GM21367 (cell line): ENCODE measurements at regions not wholly inside any gene's neighbourhood (a gene's known extent, or its start where the extent isn't known, plus 50 kb on each side); places are given as distances from the start of the nearest gene placed in this dataset.
A peak's percentile ranks its signal among the peaks of the same experiment; 100 is the strongest.

Experiments used
- ATAC-seq: cut with Tn5 transposase; IDR thresholded peaks from one replicate; pipeline ENCODE4 v1.9.1; 2021; ENCODE audit not compliant: unreplicated experiment

- ATAC-seq, result no peak
These were observed 148.8 kb upstream of the HS6ST1 start for GRCh38 chr2:128467321-128467969.

DNA sequence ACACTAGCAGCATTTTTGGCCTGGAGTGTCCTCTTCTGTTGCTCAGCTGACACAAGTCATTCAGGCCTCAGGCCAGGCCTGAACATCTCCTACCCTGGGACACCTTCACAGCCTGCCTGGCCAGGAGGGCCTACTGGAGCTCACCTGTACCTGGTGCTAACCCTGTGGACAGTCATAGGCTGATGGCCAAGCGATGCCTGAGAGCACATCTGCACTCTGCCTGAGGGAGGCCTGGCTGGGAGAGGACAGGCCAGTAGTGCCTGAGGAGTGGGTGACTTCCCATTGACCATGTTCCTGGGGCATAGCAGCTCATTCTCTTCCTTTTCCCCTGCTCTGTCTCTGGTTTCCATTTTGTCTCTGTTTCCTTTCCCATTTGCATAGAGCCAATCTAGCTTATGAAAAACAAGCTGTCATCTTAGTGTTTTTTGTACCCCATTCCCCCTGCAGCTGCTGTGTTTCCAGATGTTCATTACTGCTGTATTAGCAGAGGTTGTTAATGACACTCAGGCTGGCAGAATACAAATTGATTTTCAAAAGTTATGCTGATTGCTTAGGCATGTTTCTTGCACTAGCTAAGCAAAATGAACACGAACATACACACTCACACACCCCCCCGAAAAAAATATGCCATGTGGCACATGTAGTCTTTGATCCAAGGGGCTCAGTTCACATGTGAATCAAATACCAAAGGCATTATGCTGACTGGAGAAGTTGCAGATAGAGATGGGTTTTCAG is 149.7 kb upstream of the HS6ST1 start:
- ATAC-seq, result no peak

DNA sequence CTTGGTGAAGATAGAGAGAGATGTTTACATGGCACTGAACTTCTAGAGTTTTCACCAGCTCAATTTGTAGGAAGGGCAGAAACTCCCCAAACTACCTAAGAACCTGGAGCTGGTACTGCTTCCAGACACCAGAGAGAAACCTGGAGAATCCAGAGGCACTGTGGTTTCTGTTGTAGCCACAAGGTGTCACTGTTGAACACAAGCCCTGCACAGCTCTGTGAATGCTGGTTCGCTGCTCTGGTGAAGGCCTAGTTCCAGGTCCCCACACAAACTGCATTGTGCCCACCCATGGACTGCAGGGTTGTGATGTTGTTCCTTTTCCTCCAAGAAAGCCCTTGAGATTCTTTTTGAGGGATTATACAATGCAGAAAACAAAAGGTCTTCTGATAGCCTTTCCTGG is 150.5 kb upstream of the HS6ST1 start:
- no peak for ATAC-seq

DNA sequence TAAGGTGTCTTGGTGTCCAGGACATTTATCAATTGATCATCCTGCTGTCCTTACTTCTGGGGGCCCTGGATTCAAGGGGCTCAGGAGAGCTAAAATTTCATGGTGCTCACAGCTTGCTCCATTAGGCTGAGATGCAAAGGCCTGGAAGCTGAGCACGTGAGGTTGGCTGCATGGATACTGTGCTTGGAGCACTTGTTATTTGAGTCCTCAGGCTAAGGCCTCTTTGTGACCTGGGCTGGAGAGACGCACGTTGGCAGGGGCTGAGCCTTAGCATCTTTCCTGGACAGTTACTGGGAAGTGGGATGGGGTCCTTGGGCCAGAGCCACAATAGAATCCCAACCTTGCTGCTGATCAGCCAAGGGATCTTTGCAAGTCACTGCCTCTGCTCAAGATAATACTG is 151.2 kb upstream of the HS6ST1 start:
- no peak for ATAC-seq

GRCh38 chr2:128472789-128473174 is 154.1 kb upstream of the HS6ST1 start:
- ATAC-seq, result peak; percentile 28

DNA sequence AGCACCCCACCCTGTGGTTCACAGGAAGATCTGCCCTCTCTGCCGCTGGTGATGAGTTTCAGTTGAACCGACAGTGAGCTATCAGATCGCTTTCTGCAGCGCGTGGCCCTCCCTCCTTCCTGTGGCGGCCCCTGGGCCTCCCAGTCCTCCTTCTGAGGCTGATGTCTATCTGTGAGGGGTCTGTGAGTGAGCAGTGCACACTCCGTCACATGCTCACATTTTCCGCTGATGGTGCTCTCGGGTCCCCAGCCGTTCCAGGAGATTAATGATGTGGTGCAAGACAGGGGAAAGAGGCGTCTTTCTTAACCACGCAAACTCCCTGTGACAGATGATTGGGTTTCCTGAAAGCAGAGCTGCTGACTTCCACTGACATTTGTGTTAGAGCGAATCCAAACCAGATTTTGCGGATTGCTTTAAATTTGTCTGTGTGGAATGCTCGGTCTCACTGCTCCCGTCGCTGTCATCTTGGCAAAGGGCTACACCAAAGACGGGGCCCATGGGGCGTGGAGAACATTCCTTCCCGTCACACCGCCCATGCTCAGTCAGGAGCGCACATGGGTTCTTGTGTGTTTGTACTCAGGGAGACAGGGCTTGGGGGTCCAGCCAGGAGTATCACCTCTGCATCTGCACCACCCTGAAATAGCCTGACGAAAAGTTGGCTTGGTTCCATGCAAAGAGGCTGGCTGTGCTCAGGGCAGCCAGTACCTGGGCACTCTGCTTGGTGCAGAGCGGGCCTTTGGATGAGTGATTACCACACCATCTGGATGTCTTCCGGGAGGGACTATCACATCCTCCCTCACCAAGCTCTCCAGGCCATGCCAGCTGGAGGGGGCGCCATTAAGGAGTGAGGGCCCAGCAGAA is 154.7 kb upstream of the HS6ST1 start:
- ATAC-seq, result peak; percentile 94

GRCh38 chr2:128474036-128474955 is 155.6 kb upstream of the HS6ST1 start:
- ATAC-seq, result no peak

GRCh38 chr2:128474962-128475361 is 156.3 kb upstream of the HS6ST1 start:
- no peak for ATAC-seq

DNA sequence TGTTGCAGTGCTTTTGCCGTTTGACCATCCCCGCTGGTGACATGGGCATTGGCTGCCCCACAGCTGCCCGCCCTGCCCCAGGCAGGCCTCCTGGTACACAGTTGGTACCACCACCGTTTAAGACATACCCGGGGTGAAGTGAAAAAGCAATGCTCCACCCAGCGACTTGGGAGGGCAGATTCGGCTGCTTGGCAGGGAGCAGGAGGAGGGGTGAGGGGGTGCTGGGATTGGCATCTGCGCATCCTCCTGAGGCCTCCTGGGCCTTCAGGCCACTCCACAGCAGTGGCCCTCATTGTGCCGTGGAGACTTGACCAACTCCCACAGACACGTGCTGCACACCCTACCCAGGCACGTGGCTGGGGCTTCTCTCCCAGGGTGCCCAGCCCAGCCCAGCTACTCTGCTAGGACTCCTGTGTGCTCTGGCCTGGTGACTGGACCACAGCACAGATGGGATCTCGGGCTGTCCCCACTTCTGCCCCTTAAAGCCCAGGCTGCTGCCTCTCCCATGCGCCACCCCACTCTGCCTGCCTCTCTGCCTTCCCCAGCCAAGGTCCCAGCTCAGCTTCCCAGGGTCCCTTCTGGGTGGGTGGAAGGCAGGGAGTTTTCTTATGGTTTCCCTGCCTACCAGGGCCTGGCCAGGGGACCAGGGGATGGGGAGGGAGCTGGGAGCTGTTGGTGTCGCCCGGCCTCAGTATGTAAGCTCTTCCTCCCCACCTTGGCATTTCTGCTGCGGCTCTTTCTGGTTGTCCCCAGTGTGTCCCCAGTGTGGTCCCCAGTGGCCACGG is 157.0 kb upstream of the HS6ST1 start:
- ATAC-seq, result no peak

GRCh38 chr2:128477026-128477820 is 158.6 kb upstream of the HS6ST1 start:
- ATAC-seq, result no peak

GRCh38 chr2:128477891-128478290 is 159.2 kb upstream of the HS6ST1 start:
- no peak for ATAC-seq

DNA sequence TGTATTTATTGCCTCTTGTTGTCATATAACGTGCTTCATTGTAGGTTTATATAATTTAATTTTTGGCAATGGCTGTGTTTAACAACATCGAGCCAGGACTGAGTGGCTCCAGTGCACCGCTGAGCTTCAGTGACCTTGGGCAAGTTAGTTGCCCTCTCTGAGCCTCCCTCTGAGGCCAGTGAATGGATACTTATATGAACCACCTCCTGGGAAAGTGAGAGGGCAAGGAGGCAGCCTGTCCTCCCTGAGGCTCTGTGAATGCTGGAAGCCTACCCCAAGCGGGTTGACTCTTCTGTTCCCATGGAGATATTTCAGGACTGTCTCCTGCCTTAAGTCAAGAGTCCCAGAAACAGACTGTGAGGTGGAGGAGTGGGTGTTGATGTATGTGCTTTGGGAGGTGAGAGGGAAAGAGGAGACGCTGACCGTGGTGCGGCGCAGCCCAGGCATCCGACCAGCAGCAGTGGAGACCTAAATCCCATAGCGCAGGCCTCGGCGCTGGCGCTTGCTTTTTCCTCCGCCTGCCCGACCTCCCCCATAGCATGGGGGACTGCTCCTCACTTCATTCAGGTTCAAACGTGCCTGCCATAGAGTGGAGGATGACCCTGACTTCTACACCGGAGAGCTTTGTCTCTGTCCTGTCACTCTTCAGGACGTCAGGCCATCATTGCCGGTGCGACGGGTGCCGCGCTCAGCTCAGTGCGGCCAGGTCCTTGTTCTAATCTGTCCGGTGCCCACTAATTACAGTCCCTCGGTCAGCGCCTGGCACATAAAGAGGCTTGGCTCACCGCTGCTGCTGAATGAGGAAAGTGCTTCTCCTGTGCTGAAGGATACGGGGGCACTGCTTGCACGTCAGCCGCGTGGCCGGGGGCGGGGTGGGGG is 167.3 kb upstream of the HS6ST1 start:
- no peak for ATAC-seq

GRCh38 chr2:128486640-128487375 is 168.1 kb upstream of the HS6ST1 start:
- ATAC-seq, result no peak

DNA sequence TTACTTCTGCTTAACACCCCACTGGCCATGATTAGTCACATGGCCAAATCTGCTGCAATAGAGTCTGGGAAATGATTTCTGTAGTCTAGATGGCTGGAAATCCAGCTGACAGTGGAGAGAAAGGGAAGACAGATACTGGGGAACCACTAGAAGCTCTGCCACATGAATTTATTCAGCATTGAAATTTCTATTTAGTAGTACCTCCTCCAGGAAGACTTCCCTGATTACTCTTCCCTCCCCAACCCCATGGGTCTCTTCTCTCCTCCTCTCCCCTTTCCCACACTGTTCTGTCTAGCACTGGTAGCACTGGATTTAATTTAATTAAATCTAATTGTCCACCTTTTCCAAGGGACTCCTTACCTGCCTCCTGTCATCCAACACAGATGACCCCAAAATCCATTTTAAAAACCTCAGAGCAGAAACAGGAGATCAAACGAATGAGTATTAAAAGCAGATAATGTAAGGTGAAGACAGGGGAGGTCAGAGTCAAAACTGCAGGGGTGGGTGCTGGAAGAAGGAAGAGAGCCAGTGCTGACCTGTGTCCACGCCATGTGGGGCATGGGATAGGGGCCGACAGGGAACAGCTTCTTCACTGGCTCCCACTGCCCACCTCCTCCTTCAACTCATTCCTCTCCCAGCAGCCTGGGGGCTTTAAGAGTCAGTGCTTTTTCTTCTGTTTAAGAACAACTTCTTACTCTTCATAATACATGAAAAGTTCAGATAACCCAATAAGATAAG is 169.2 kb upstream of the HS6ST1 start:
- ATAC-seq, result no peak

DNA sequence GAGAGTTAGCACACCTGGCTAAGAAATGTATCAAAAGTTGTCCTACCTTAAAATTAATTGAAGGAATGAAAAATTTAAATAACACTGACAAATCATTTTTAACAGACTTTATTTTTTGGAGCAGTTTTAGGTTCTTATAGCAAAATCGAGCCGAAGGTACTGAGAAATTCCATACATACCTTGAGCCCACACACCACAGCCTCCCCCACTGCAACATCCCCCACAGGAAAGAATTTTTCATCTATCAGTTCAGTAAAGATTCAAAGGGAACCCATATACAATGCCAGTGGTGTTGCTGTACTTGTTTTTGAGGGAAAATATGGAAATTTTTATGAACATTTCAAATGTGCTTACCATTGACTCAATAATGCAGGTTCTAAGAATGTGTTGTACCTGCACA is 169.8 kb upstream of the HS6ST1 start:
- no peak for ATAC-seq

DNA sequence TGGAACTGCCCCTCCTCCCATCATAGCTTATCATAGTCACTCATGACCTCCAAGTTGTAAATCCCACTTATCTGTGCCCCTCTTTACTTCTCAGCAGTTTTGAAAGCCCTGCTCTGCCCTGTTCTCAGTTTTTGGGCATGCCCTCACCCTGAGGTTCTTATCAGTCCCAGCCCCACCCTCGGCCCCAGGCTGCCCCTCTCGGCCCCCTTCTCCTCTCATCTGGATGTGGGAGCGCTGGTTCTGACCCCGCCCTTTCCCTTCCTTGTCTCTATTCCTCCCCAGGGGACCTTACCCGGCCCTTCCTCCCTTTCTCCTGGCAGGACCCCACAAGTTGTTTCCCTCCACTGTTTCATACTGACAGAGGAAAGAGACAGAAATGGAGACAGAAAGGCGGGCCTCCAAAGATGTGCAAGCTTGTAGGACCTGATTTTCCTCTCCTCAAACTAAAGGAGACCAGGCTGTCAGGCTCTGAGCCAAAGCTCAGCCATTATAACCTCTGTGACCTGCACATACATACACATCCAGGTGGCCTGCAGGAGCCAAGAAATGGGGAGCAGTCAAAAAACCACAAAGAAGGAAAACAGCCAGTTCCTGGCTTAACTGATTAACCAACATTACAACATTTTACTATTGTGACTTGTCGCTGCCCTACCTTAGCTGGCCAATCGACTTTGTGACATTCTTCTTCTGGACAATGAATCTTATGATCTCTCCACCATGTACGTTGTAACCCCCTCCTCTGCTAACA is 171.0 kb upstream of the HS6ST1 start:
- no peak for ATAC-seq
